SK-MEL-5 (cell line): ENCODE measurements at regions not wholly inside any gene's neighbourhood (a gene's known extent, or its start where the extent isn't known, plus 50 kb on each side); places are given as distances from the start of the nearest gene placed in this dataset.
"Not testable (repeated sequence)": the region's sequence is repeated elsewhere in the genome, so short reads cannot be mapped to it uniquely, and the experiment has no call there.

Experiments used
- DNase-seq: peaks from one replicate; pipeline ENCODE4 v3.0.0-alpha.2; 2016; ENCODE audit warnings: low read depth, low spot score
- in situ Hi-C: cut with HindIII; loops from 2 replicates; pipeline ENCODE4 v1.10.0; 2016; ENCODE audit warnings: low sequenced_read_pairs, high pct_unique_total_duplicates, low pct_unique_long_range_greater_than_20kb

DNA sequence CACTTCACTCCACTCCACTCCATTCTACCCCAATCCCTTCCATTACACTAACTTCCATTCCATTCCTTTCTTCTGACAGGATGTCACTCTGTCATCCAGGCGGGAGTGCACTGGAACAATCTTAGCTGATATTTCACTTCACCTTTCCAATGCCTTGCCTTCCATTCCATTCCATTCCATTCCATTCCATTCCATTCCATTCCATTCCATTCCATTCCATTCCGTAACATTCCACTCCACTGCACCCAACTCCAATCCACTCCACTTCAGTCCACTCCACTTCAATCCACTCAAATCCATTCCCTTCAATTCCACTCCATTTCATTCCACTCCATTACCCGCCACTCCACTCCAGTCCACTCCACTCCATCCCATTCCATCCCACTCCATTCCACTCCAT is 1099.4 kb downstream of the TSPY10 start:
- peak; percentile 90 for DNase-seq
- in situ Hi-C loops, result no loop called here

- in situ Hi-C loops, DNase-seq: not testable (repeated sequence)
Measured at GRCh38 chrY:10648813-10649212, 1121.1 kb downstream of the TSPY10 start.

- DNase-seq, in situ Hi-C loops: not testable (repeated sequence)
Measured at GRCh38 chrY:10657120-10657519, 1129.4 kb downstream of the TSPY10 start.

DNA sequence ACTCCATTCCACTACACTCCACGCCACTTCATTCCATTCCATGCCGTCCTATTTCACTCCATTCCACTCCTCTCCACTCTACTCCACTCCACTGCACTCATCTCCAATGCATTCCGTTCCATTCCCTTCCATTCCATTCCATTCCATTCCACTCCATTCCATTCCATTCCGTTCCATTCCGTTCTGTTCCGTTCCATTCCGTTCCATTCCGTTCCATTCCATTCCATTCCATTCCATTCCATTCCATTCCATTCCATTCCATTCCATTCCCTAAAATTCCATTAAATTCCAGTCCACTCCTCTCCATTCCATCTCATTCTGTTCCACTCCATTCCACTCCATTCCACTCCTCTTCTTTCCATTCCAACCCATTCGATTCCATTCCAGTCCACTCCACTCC is 1139.1 kb downstream of the TSPY10 start:
- no peak for DNase-seq
- in situ Hi-C loops, result no loop called here

GRCh38 chrY:10686414-10686813 is 1158.7 kb downstream of the TSPY10 start:
- no peak for DNase-seq
- in situ Hi-C loops, result no loop called here
